ENCODE measurements at regions not wholly inside any gene's neighbourhood (a gene's known extent, or its start where the extent isn't known, plus 50 kb on each side); places are given as distances from the start of the nearest gene placed in this dataset.
"Not testable (repeated sequence)": the region's sequence is repeated elsewhere in the genome, so short reads cannot be mapped to it uniquely, and the experiment has no call there.

- H3K27ac ChIP-seq (ENCODE audit: low read depth, low read length, severe bottlenecking): no peak overlapping the region
- H3K4me3 ChIP-seq (ENCODE audit: extremely low read depth, insufficient read depth, low read length, poor library complexity, severe bottlenecking): no peak overlapping the region
- 82 to 100% methylated on average over 2 of the region's 2 CpGs for WGBS, 2 experiments (ENCODE audit: insufficient coverage in 2 of 2)
- H3K4me1 ChIP-seq (ENCODE audit: control insufficient read depth, insufficient read depth, low read length, poor library complexity, severe bottlenecking): no peaks in the 10 kb centered on the region
- H3K9me3 ChIP-seq (ENCODE audit: control insufficient read depth, low read length): peaks cover 8% of the 10 kb centered on the region
- H3K36me3 ChIP-seq (ENCODE audit: control insufficient read depth, insufficient read depth, low read length): no peaks in the 10 kb centered on the region
These were observed 105.6 kb upstream of the CBLB start for GRCh38 chr3:105974381-105974780.

- H3K36me3 ChIP-seq (ENCODE audit: control insufficient read depth, insufficient read depth, low read length): no peaks in the 10 kb centered on the region
- peaks cover 3% of the 10 kb centered on the region for H3K9me3 ChIP-seq (ENCODE audit: control insufficient read depth, low read length)
- H3K27ac ChIP-seq (ENCODE audit: low read depth, low read length, severe bottlenecking): no peak overlapping the region
- no peak overlapping the region for H3K4me3 ChIP-seq (ENCODE audit: extremely low read depth, insufficient read depth, low read length, poor library complexity, severe bottlenecking)
- WGBS, 2 experiments (ENCODE audit: insufficient coverage in 2 of 2): no CpG with 5 or more reads among the region's 2 CpGs
- H3K4me1 ChIP-seq (ENCODE audit: control insufficient read depth, insufficient read depth, low read length, poor library complexity, severe bottlenecking): no peaks in the 10 kb centered on the region
These were observed 107.4 kb upstream of the CBLB start for GRCh38 chr3:105976196-105976595.

GRCh38 chr3:105979961-105980360 lies 111.1 kb upstream of the CBLB start:
- Histone ChIP-seq H3K27ac (ENCODE audit: low read depth, low read length, severe bottlenecking) (no peak overlapping the region), H3K4me1 (ENCODE audit: control insufficient read depth, insufficient read depth, low read length, poor library complexity, severe bottlenecking) (no peaks in the 10 kb centered on the region), H3K36me3 (ENCODE audit: control insufficient read depth, insufficient read depth, low read length) (no peaks in the 10 kb centered on the region), H3K4me3 (ENCODE audit: extremely low read depth, insufficient read depth, low read length, poor library complexity, severe bottlenecking) (no peak overlapping the region), H3K9me3 (ENCODE audit: control insufficient read depth, low read length) (peaks cover 5% of the 10 kb centered on the region)
- 60% methylated on average over 1 of the region's 3 CpGs; no CpG with 5 or more reads in 1 of the 2 experiments for WGBS, 2 experiments (ENCODE audit: insufficient coverage in 2 of 2)

DNA sequence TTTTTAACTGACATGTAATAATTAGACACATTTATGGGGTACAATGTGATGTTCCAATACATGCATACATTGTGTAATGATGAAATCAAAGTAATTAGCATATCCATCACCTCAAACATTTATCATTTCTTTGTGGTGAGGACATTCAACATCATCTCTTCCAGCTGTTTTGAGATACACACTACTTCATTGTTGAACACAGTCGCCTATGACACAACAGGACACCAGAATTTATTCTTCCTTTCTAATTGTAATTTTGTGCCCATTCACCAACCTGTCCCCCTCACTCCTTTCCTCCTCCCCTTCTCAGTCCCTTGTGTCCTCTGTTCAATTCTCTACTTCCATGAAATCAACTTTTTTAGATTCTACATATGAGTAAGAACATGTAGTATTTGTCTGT lies 113.4 kb upstream of the CBLB start:
- 83 to 100% methylated on average over 1 of the region's 1 CpG for WGBS, 2 experiments (ENCODE audit: insufficient coverage in 2 of 2)

DNA sequence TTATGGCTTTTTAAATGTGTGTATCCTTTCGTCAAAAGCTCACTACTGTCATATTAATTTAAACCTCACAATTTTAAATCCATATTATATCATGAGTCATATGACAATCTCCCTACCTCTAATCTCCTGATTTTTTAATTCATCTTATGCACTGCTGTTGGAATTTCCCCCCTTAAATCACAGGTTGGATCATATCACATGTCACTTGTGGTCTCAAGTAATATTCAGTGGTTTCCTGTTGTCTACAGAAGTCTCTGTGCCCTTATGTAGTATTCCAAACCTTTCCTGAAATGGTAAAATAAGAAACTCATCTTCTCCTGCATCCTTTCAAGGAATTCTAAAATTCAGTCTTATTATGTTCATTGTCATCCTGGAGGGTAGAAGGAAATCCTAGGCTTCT lies 116.0 kb upstream of the CBLB start:
- WGBS, 2 experiments (ENCODE audit: insufficient coverage in 2 of 2): 100% methylated on average over 1 of the region's 1 CpG; no CpG with 5 or more reads in 1 of the 2 experiments
- Histone ChIP-seq H3K4me1 (ENCODE audit: control insufficient read depth, insufficient read depth, low read length, poor library complexity, severe bottlenecking) (peaks cover 3% of the 10 kb centered on the region), H3K4me3 (ENCODE audit: extremely low read depth, insufficient read depth, low read length, poor library complexity, severe bottlenecking) (no peak overlapping the region), H3K9me3 (ENCODE audit: control insufficient read depth, low read length) (peaks cover 5% of the 10 kb centered on the region), H3K27ac (ENCODE audit: low read depth, low read length, severe bottlenecking) (no peak overlapping the region), H3K36me3 (ENCODE audit: control insufficient read depth, insufficient read depth, low read length) (no peaks in the 10 kb centered on the region)

More for the DNA sequence above, 113.4 kb upstream of the CBLB start:
- Histone ChIP-seq H3K4me3 (ENCODE audit: extremely low read depth, insufficient read depth, low read length, poor library complexity, severe bottlenecking) (no peak overlapping the region), H3K4me1 (ENCODE audit: control insufficient read depth, insufficient read depth, low read length, poor library complexity, severe bottlenecking) (no peaks in the 10 kb centered on the region), H3K27ac (ENCODE audit: low read depth, low read length, severe bottlenecking) (no peak overlapping the region), H3K36me3 (ENCODE audit: control insufficient read depth, insufficient read depth, low read length) (no peaks in the 10 kb centered on the region), H3K9me3 (ENCODE audit: control insufficient read depth, low read length) (peaks cover 5% of the 10 kb centered on the region)

GRCh38 chr3:105986343-105986742 lies 117.5 kb upstream of the CBLB start:
- not testable (repeated sequence) for H3K27ac ChIP-seq (ENCODE audit: low read depth, low read length, severe bottlenecking); H3K4me1 ChIP-seq (ENCODE audit: control insufficient read depth, insufficient read depth, low read length, poor library complexity, severe bottlenecking); H3K36me3 ChIP-seq (ENCODE audit: control insufficient read depth, insufficient read depth, low read length); H3K4me3 ChIP-seq (ENCODE audit: extremely low read depth, insufficient read depth, low read length, poor library complexity, severe bottlenecking); H3K9me3 ChIP-seq (ENCODE audit: control insufficient read depth, low read length)
- WGBS, 2 experiments (ENCODE audit: insufficient coverage in 2 of 2): 91% methylated on average over 1 of the region's 2 CpGs; no CpG with 5 or more reads in 1 of the 2 experiments

- WGBS, 2 experiments (ENCODE audit: insufficient coverage in 2 of 2): 100% methylated on average over 1 to 2 of the region's 2 CpGs
- Histone ChIP-seq H3K27ac (ENCODE audit: low read depth, low read length, severe bottlenecking) (no peak overlapping the region), H3K9me3 (ENCODE audit: control insufficient read depth, low read length) (peaks cover 3% of the 10 kb centered on the region), H3K36me3 (ENCODE audit: control insufficient read depth, insufficient read depth, low read length) (no peaks in the 10 kb centered on the region), H3K4me1 (ENCODE audit: control insufficient read depth, insufficient read depth, low read length, poor library complexity, severe bottlenecking) (peaks cover 3% of the 10 kb centered on the region), H3K4me3 (ENCODE audit: extremely low read depth, insufficient read depth, low read length, poor library complexity, severe bottlenecking) (no peak overlapping the region)
These were observed 119.0 kb upstream of the CBLB start for GRCh38 chr3:105987809-105988208.

DNA sequence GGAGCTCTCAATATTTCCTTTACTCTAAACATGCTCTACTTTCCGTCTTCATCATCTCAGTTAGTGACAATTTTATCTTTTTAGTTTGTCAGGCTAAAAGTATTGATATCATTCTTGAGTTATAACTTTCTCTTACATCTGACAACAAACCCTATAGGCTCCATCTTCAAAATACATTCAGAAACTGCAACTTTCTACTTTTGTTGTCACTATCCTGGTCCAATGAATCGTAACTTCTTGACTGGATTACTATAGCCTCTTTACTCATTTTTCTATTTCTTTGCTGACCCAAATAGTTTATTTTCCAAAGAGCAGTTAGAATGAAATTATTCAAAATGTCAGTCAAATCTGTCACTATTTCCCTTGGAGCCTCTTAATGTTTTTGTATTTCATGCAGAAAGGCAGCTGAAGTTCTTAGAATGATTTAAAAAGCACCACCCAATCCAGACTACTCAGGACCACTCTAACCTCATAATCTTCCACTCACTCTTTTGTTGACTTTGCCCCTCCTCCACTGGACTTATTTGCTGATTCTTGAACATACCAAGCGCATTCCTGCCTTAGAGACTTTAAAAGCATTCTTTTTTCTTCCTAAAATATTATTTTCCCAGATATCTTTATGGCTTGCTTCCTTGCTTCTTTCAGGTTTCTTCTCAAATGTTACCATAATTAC lies 119.9 kb upstream of the CBLB start:
- H3K9me3 ChIP-seq (ENCODE audit: control insufficient read depth, low read length): peaks cover 3% of the 10 kb centered on the region
- peaks cover 3% of the 10 kb centered on the region for H3K4me1 ChIP-seq (ENCODE audit: control insufficient read depth, insufficient read depth, low read length, poor library complexity, severe bottlenecking)
- WGBS, 2 experiments (ENCODE audit: insufficient coverage in 2 of 2): 87 to 91% methylated on average over 1 to 2 of the region's 3 CpGs
- no peak overlapping the region for H3K4me3 ChIP-seq (ENCODE audit: extremely low read depth, insufficient read depth, low read length, poor library complexity, severe bottlenecking)
- no peaks in the 10 kb centered on the region for H3K36me3 ChIP-seq (ENCODE audit: control insufficient read depth, insufficient read depth, low read length)
- no peak overlapping the region for H3K27ac ChIP-seq (ENCODE audit: low read depth, low read length, severe bottlenecking)

- peaks cover 8% of the 10 kb centered on the region for H3K9me3 ChIP-seq (ENCODE audit: control insufficient read depth, low read length)
- peaks cover 15% of the 10 kb centered on the region for H3K4me1 ChIP-seq (ENCODE audit: control insufficient read depth, insufficient read depth, low read length, poor library complexity, severe bottlenecking)
- no peaks in the 10 kb centered on the region for H3K36me3 ChIP-seq (ENCODE audit: control insufficient read depth, insufficient read depth, low read length)
- 86 to 90% methylated on average over 2 to 4 of the region's 4 CpGs for WGBS, 2 experiments (ENCODE audit: insufficient coverage in 2 of 2)
- no peak overlapping the region for H3K27ac ChIP-seq (ENCODE audit: low read depth, low read length, severe bottlenecking)
- H3K4me3 ChIP-seq (ENCODE audit: extremely low read depth, insufficient read depth, low read length, poor library complexity, severe bottlenecking): no peak overlapping the region
These were observed 128.0 kb upstream of the CBLB start for GRCh38 chr3:105996781-105997180.

GRCh38 chr3:105997466-105997799 lies 128.6 kb upstream of the CBLB start:
- Histone ChIP-seq H3K4me3 (ENCODE audit: extremely low read depth, insufficient read depth, low read length, poor library complexity, severe bottlenecking) (no peak overlapping the region), H3K4me1 (ENCODE audit: control insufficient read depth, insufficient read depth, low read length, poor library complexity, severe bottlenecking) (peaks cover 15% of the 10 kb centered on the region), H3K36me3 (ENCODE audit: control insufficient read depth, insufficient read depth, low read length) (no peaks in the 10 kb centered on the region), H3K9me3 (ENCODE audit: control insufficient read depth, low read length) (peaks cover 7% of the 10 kb centered on the region), H3K27ac (ENCODE audit: low read depth, low read length, severe bottlenecking) (peak overlapping the region; percentile 97)
- 63 to 100% methylated on average over 1 of the region's 1 CpG for WGBS, 2 experiments (ENCODE audit: insufficient coverage in 2 of 2)

DNA sequence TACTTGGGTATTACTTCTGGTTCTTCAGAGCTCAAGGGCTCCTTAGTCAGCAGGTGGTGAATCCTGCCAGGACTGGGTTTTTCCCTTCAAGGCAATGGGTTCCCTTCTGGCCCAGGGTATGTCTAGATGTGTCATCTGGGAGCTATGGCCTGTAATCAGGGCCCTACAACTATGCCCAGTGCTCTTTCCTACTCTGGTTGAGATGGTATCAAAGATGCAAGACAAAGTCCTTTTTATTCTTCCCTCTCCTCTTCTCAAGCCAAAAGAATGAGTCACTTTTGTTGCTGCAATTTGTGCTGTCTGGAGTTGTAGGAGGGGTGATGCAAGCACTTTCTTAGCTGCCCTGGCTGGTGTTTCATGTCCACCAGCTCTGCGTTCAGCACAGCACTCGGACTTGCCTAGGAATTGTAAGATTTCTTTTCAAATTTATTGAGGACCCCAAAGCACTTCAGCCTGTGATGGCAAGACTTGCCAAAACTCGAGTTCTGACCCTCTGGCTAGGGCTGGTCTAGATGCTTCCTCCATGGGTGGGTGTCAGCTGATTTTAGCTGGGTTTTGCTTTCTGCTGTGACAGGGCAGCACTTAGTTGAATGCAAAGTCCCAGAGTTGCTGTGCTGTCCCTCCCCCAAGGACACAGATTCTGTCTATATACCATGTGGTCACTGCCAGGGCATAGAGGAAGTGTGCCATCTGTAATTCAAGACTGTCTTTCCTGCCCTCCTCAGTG lies 129.2 kb upstream of the CBLB start:
- Histone ChIP-seq H3K36me3 (ENCODE audit: control insufficient read depth, insufficient read depth, low read length) (no peaks in the 10 kb centered on the region), H3K4me1 (ENCODE audit: control insufficient read depth, insufficient read depth, low read length, poor library complexity, severe bottlenecking) (peaks cover 15% of the 10 kb centered on the region), H3K4me3 (ENCODE audit: extremely low read depth, insufficient read depth, low read length, poor library complexity, severe bottlenecking) (no peak overlapping the region), H3K27ac (ENCODE audit: low read depth, low read length, severe bottlenecking) (peak overlapping the region; percentile 97), H3K9me3 (ENCODE audit: control insufficient read depth, low read length) (peaks cover 5% of the 10 kb centered on the region)
- WGBS, 2 experiments (ENCODE audit: insufficient coverage in 2 of 2): 80 to 83% methylated on average over 3 of the region's 3 CpGs
